H7 (cell line): ENCODE measurements at regions not wholly inside any gene's neighbourhood (a gene's known extent, or its start where the extent isn't known, plus 50 kb on each side); places are given as distances from the start of the nearest gene placed in this dataset.

Source experiments
- DNase-seq: peaks from one replicate; pipeline ENCODE4 v3.0.0; 2012
- H3K27me3 ChIP-seq: 2 replicates; pipeline ENCODE4 v1.6.0; 2011; ENCODE audit warnings: mild to moderate bottlenecking, low read length; ENCODE audit not compliant: control insufficient read depth, insufficient read depth
- H3K36me3 ChIP-seq: replicated peaks from 2 replicates; pipeline ENCODE4 v1.5.1; 2011; ENCODE audit warnings: low read length; ENCODE audit not compliant: control insufficient read depth, insufficient read depth
- H3K4me3 ChIP-seq: 2 replicates; pipeline ENCODE4 v1.5.1; 2011; ENCODE audit warnings: low read depth, mild to moderate bottlenecking, control low read depth, low read length, moderate library complexity; ENCODE audit not compliant: insufficient read depth

- H3K4me3 ChIP-seq: no peak overlapping the region
- H3K27me3 ChIP-seq: no peaks in the 10 kb centered on the region
- DNase-seq: no peak
- H3K36me3 ChIP-seq: no peaks in the 10 kb centered on the region
Observed at GRCh38 chr13:109425821-109426689, 360.3 kb downstream of the IRS2 start.

DNA sequence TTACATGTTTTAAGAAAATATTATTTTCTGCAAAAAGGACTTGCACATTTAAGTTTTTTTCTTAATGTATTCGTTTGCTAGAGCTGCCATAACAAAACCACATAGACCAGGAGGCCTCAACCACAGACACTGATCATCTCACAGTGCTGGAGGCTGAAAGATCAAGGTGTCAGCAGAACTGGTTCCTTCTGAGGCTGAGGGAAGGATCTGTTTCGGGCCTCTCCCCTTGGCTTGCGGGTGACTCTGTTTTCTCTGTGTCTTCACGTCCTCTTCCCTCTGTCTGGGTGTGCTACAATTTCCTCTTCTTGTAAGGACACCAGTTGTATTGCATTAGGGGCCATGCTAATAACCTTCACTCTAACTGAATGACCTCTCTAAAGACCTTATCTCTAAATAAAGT is 364.2 kb downstream of the IRS2 start:
- Histone ChIP-seq H3K4me3 (no peak overlapping the region), H3K27me3 (no peaks in the 10 kb centered on the region), H3K36me3 (no peaks in the 10 kb centered on the region)
- DNase-seq: no peak

GRCh38 chr13:109419896-109420295 is 366.5 kb downstream of the IRS2 start:
- DNase-seq: no peak
- no peak overlapping the region for H3K4me3 ChIP-seq
- no peaks in the 10 kb centered on the region for H3K36me3 ChIP-seq
- H3K27me3 ChIP-seq: no peaks in the 10 kb centered on the region

DNA sequence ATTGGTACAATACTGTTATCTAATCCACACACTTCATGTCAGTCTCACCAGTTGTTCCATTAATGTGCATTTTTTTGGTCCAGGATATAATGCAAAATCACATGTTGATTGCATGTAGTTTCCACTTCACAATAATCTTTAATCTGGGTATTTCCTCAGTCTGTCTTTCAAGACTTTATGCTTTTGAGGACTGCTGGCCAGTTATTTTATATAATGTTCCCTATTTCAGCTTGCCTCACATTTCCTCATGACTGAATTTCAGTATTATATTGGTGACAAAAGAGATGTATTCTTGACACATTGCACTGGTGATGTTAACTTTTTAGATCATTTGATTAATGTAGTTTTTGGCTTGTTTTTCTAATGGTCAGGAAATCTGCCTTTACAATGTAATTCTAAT is 368.3 kb downstream of the IRS2 start:
- Histone ChIP-seq H3K36me3 (no peaks in the 10 kb centered on the region), H3K27me3 (no peaks in the 10 kb centered on the region), H3K4me3 (no peak overlapping the region)
- no peak for DNase-seq

GRCh38 chr13:109416001-109416400 is 370.4 kb downstream of the IRS2 start:
- Histone ChIP-seq H3K36me3 (no peaks in the 10 kb centered on the region), H3K27me3 (no peaks in the 10 kb centered on the region), H3K4me3 (no peak overlapping the region)
- no peak for DNase-seq

DNA sequence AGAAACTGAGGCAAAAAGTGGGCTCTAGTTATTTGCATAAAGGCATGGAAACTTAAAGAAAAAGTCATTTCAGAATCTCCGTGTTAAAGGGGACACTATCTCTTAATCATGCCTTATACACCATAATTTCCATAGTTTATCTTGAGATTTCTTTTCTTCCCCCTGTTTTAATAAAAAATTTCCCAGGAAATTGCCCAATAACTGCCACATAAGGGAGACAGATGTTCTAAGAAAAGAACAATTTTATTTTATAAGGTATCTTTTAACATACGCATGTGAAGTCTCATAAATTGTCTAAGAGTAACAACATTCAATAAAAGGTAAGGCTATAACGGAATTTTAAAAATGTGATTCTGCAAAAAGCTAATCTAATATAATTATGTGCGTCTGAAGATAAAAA is 371.3 kb downstream of the IRS2 start:
- Histone ChIP-seq H3K4me3 (no peak overlapping the region), H3K36me3 (no peaks in the 10 kb centered on the region), H3K27me3 (no peaks in the 10 kb centered on the region)
- DNase-seq: no peak

DNA sequence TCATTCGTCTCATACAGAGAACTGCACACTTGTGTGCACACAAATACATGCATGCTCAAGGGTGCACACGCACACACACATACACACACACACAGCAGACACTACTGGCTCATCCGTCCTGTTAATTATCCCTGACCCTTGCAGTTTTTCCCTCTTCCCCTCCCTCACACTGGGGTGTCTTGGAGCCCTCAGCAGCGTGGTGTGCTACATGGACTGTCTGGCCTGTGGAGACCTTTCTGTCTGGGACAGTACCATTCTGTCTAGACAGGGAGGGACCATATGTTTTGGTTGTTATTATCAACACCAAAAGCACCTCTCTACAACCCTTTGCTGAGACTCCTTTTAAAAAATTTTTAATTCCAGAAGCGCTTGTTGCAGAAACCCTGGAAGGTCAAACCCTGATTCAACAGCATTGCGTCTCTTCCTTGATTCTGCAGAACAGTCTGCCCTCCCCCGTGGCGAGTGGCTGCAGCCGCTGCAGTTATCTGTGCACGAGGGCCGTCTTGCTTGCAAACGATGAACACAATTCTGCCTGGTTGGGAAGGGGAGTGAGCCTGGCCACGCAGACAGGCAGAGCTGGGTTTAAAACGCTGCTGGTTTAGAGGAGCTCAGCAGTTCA is 374.0 kb downstream of the IRS2 start:
- Histone ChIP-seq H3K27me3 (no peaks in the 10 kb centered on the region), H3K4me3 (no peak overlapping the region), H3K36me3 (no peaks in the 10 kb centered on the region)
- DNase-seq: peak; percentile 21

- Histone ChIP-seq H3K27me3 (no peaks in the 10 kb centered on the region), H3K36me3 (no peaks in the 10 kb centered on the region), H3K4me3 (no peak overlapping the region)
- no peak for DNase-seq
Observed at GRCh38 chr13:109410868-109411267, 375.5 kb downstream of the IRS2 start.

- no peaks in the 10 kb centered on the region for H3K27me3 ChIP-seq
- H3K4me3 ChIP-seq: no peak overlapping the region
- H3K36me3 ChIP-seq: no peaks in the 10 kb centered on the region
- no peak for DNase-seq
Observed at GRCh38 chr13:109408591-109409382, 377.6 kb downstream of the IRS2 start.

GRCh38 chr13:109406376-109406992 is 379.9 kb downstream of the IRS2 start:
- Histone ChIP-seq H3K27me3 (no peaks in the 10 kb centered on the region), H3K4me3 (no peak overlapping the region), H3K36me3 (no peaks in the 10 kb centered on the region)
- DNase-seq: no peak

DNA sequence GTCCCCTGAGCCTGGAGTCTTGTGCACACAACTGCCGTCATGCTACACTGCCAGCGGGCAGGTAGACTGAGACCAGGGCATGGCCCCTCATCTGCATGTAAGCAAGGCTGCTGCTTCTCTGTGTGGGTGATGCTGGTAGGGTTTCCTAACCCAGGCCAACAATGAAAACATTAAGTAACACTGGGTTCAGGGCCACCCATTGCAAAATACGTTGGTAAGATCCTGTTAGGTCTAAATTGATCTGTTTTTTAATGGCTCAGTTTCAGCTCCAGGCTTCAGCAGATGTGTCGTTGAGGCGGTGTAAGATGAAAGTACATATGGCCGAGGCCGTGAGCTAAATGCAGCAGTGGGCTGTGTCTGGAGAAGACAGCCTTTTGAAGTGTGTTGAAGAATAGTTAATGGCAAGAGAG is 383.4 kb downstream of the IRS2 start:
- H3K36me3 ChIP-seq: no peaks in the 10 kb centered on the region
- no peak for DNase-seq
- no peaks in the 10 kb centered on the region for H3K27me3 ChIP-seq
- H3K4me3 ChIP-seq: no peak overlapping the region

DNA sequence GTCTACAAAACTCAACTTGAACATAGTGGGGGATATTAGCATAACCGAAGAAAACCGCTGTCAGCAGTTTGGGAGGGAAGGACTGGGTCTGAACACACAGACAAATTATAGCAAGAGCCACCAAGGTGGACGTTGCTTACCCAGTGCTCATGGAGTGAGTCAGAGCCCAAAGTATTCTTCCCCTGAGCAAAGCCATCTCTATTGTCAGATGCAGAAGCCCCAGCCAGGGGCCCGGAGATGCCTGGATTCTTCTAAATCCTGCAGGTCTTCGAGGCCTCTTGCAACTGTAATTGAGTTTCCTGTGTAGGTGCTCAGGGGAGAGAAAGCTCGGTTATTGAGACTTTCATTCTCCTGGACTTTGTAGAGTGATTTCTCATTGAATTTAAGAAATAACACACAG is 384.5 kb downstream of the IRS2 start:
- H3K4me3 ChIP-seq: no peak overlapping the region
- DNase-seq: no peak
- no peaks in the 10 kb centered on the region for H3K27me3 ChIP-seq
- no peaks in the 10 kb centered on the region for H3K36me3 ChIP-seq

DNA sequence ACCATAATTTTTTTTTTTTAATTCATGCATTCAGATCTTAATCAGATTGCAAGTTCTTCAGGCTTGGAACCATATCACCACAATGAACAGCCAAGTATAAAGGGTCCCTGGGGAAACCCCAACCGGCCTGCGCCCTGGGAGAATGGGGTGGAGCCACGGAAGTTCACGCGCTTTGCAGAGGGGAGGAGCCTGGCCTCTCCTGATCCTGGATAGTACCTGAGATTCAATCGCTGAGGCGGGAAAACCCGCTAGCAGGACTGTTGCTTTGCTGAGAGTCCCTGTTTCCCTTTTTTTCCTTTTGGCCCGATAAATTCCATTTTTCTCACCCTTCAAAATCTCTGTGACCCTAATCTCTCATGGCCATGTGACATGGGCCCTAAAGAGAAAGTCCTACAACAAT is 385.1 kb downstream of the IRS2 start:
- DNase-seq: peak; percentile 24
- no peak overlapping the region for H3K4me3 ChIP-seq
- no peaks in the 10 kb centered on the region for H3K36me3 ChIP-seq
- no peaks in the 10 kb centered on the region for H3K27me3 ChIP-seq

DNA sequence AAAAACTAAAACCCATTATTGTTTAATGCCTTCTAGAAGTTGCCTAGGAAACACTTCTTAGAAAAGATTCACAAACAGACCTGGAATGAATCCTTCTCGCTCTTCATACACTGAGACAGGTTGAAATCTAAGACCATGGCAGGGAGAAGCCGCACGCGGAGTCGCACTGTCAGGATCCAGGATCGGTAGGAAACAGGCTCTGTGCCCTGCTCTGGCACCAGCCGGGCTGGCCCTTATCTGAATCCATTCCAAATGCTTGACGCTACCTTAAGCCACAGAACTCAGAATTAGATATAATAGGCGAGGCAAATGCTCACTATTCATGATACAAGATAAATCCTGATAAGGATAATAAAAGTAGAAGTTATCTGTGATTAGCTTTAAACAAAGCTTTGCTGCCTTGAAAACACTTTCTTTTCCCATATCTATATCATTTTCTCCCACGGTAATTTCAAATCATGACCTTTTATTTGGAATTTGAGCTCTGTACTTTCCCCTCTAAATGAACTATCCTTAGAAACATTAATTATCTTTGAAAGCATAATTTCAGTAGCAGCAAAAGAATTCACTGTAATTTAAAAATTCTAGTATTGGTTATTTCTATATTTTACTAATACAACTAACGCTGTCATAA is 385.6 kb downstream of the IRS2 start:
- Histone ChIP-seq H3K4me3 (no peak overlapping the region), H3K36me3 (no peaks in the 10 kb centered on the region), H3K27me3 (no peaks in the 10 kb centered on the region)
- no peak for DNase-seq
